ENCODE measurements at regions not wholly inside any gene's neighbourhood (a gene's known extent, or its start where the extent isn't known, plus 50 kb on each side); places are given as distances from the start of the nearest gene placed in this dataset.

DNA sequence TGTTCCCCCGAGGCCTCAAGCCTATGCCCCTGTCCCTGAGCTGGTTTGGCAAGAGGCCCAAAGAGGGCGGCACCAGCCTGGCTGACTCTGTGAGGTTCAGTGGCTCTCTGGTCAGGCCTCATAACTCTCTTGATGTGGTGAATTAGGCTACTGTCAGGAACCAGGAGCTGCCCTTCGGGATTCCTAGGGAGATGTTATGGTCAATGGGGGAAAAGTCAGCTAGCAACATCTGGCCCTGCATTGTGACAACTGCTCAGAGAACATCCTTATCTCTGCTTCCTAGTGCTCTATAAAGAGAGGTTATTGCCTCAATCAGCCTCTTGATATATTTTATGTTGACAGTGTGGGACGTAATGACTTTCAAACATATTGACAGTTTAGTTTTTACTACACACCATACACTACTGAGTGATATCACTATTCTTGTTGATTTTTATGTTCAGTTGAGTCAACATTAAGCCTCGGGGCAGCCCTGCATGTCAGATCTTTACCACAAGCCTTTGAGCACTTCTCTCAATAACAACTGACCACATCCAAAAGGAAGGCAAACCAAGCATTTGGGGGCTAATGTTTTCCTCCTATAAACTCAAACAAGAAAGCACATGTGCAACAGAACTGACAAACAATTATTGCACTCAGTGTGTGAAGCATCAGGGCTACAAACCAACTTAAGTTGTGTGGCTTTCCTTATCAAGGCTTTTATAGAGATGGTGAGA, 448.3 kb upstream of the SLC14A2 start:
- H3K27ac Mint-ChIP-seq (ENCODE audit: unreplicated experiment) = peak overlapping the region; percentile 49
- no peak for DNase-seq (ENCODE audit: low spot score)
- TF ChIP-seq, protein P1, sequence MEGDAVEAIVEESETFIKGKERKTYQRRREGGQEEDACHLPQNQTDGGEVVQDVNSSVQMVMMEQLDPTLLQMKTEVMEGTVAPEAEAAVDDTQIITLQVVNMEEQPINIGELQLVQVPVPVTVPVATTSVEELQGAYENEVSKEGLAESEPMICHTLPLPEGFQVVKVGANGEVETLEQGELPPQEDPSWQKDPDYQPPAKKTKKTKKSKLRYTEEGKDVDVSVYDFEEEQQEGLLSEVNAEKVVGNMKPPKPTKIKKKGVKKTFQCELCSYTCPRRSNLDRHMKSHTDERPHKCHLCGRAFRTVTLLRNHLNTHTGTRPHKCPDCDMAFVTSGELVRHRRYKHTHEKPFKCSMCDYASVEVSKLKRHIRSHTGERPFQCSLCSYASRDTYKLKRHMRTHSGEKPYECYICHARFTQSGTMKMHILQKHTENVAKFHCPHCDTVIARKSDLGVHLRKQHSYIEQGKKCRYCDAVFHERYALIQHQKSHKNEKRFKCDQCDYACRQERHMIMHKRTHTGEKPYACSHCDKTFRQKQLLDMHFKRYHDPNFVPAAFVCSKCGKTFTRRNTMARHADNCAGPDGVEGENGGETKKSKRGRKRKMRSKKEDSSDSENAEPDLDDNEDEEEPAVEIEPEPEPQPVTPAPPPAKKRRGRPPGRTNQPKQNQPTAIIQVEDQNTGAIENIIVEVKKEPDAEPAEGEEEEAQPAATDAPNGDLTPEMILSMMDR (IDR thresholded peaks at IDR 0.05) = no peak

GRCh38 chr18:45167631-45168280, 447.5 kb upstream of the SLC14A2 start:
- H3K9me3 Mint-ChIP-seq (ENCODE audit: low read depth) = no peaks in the 10 kb centered on the region
- no peaks in the 10 kb centered on the region for H3K27me3 Mint-ChIP-seq (ENCODE audit: low read depth)
- H3K27ac Mint-ChIP-seq (ENCODE audit: unreplicated experiment) = no peak overlapping the region
- H3K36me3 Mint-ChIP-seq (ENCODE audit: low read depth) = no peaks in the 10 kb centered on the region
- no peak for DNase-seq (ENCODE audit: low spot score)
- TF ChIP-seq, protein P1 (IDR thresholded peaks at IDR 0.05) = no peak
- no peak overlapping the region for H3K4me3 Mint-ChIP-seq (ENCODE audit: unreplicated experiment)
- peaks cover 46% of the 10 kb centered on the region for H3K4me1 Mint-ChIP-seq (ENCODE audit: low read depth)

More for the DNA sequence above, 448.3 kb upstream of the SLC14A2 start:
- H3K9me3 Mint-ChIP-seq (ENCODE audit: low read depth) = no peaks in the 10 kb centered on the region
- peaks cover 46% of the 10 kb centered on the region for H3K4me1 Mint-ChIP-seq (ENCODE audit: low read depth)
- no peak overlapping the region for H3K4me3 Mint-ChIP-seq (ENCODE audit: unreplicated experiment)
- no peaks in the 10 kb centered on the region for H3K27me3 Mint-ChIP-seq (ENCODE audit: low read depth)
- no peaks in the 10 kb centered on the region for H3K36me3 Mint-ChIP-seq (ENCODE audit: low read depth)

DNA sequence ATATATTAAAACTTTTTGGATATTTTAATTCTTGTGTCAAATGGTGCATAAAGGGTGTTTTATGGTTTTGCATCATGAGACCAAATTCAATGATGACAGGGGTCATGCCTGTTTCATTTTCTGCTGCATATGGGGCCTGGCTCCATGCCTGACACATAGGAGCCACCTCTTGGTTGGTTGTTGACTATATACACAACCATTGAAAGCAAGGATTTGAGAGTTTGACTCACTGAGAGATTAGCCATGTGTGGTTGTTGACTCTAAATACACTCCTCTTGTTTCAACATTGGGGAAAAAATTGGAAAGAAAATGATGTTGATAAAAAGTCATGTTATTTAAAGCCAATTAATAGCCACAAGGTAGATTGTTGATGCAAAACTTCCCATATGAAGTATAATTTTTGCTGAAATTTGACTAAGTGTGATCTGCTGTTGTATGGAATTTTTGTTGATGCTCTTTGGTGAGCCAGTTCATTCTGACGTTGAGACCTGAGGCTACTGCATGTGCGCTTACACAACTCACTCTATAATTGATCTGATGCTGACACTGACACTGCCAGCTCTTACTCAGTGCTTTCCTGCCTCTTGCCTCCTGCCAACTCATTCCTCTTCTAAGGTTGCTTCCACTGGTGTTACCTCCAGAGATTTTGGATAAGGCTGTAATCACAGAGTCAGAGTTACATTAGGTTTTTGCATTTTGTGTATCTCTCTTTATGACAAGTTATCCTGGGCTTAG, 446.2 kb upstream of the SLC14A2 start:
- H3K4me3 Mint-ChIP-seq (ENCODE audit: unreplicated experiment) = no peak overlapping the region
- H3K36me3 Mint-ChIP-seq (ENCODE audit: low read depth) = no peaks in the 10 kb centered on the region
- H3K27ac Mint-ChIP-seq (ENCODE audit: unreplicated experiment) = no peak overlapping the region
- no peaks in the 10 kb centered on the region for H3K27me3 Mint-ChIP-seq (ENCODE audit: low read depth)
- no peaks in the 10 kb centered on the region for H3K9me3 Mint-ChIP-seq (ENCODE audit: low read depth)
- TF ChIP-seq, protein P1 (IDR thresholded peaks at IDR 0.05) = no peak
- H3K4me1 Mint-ChIP-seq (ENCODE audit: low read depth) = peaks cover 46% of the 10 kb centered on the region
- no peak for DNase-seq (ENCODE audit: low spot score)

GRCh38 chr18:45169610-45170009, 445.7 kb upstream of the SLC14A2 start:
- DNase-seq (ENCODE audit: low spot score) = no peak
- Mint-ChIP-seq H3K27ac (ENCODE audit: unreplicated experiment) (no peak overlapping the region), H3K27me3 (ENCODE audit: low read depth) (no peaks in the 10 kb centered on the region), H3K9me3 (ENCODE audit: low read depth) (no peaks in the 10 kb centered on the region), H3K36me3 (ENCODE audit: low read depth) (no peaks in the 10 kb centered on the region), H3K4me1 (ENCODE audit: low read depth) (peaks cover 40% of the 10 kb centered on the region), H3K4me3 (ENCODE audit: unreplicated experiment) (no peak overlapping the region)
- TF ChIP-seq, protein P1 (IDR thresholded peaks at IDR 0.05) = peak; percentile 12

DNA sequence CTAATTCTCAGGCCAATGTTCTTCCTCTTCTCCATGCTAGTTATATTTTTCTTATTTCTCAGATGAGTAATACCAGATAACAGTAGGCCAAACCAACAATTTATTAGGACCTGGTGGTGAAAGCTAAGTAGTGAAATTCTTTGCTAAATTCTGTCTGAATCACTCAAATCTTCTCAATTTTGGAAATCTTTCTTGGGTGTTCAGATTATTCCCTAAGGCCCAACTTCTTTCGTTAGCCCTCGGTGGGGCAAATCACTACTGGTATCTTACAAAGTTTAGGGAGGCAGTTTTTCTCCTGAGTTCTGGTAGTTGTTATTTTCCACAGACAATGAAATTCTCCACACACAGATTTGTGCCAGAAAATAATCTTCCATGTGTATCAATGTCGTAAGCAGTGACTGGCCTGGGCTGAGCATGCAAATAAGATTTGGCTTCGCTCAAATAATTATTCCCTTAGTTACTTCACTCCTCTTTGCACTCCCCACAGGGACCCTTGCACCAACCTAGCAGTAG, 443.5 kb upstream of the SLC14A2 start:
- Mint-ChIP-seq H3K36me3 (ENCODE audit: low read depth) (no peaks in the 10 kb centered on the region), H3K27me3 (ENCODE audit: low read depth) (no peaks in the 10 kb centered on the region), H3K27ac (ENCODE audit: unreplicated experiment) (no peak overlapping the region), H3K9me3 (ENCODE audit: low read depth) (no peaks in the 10 kb centered on the region), H3K4me1 (ENCODE audit: low read depth) (peaks cover 19% of the 10 kb centered on the region), H3K4me3 (ENCODE audit: unreplicated experiment) (no peak overlapping the region)
- TF ChIP-seq, protein P1 (IDR thresholded peaks at IDR 0.05) = no peak
- DNase-seq (ENCODE audit: low spot score) = no peak
